IMR-90 (cell line): ENCODE measurements at regions not wholly inside any gene's neighbourhood (a gene's known extent, or its start where the extent isn't known, plus 50 kb on each side); places are given as distances from the start of the nearest gene placed in this dataset.
A peak's percentile ranks its signal among the peaks of the same experiment; 100 is the strongest.

Experiments used
- ATAC-seq: fragments of 200-7000 bp; cut with Tn5 transposase; 2 replicates; pipeline ENCODE4 v1.9.1; 2020; ENCODE audit warnings: low read depth, mild to moderate bottlenecking, moderate library complexity
- BruUV-seq: library from RNA; stranded (reverse); fragments of 400-500 nt; replicated peaks from 2 replicates; lab custom pipeline; 2021; lab: Mats Ljungman, UMichigan
- CTCF ChIA-PET: fragments of 300-600 bp; formaldehyde crosslinking; extraction: SDS; loops from one replicate; lab custom pipeline; 2021; ENCODE audit warnings: antibody characterized with exemption; lab: Yijun Ruan, JAX
- POLR2A ChIA-PET: fragments of 300-600 bp; sonication (Branson Sonifier 250); formaldehyde crosslinking; loops from one replicate; lab custom pipeline; 2022; ENCODE audit warnings: antibody characterized with exemption; ENCODE audit not compliant: unreplicated experiment; lab: Charles Lee
- DNase-seq: peaks from one replicate; pipeline ENCODE4 v3.0.0; 2013
- H2AFZ ChIP-seq: replicated peaks from 2 replicates; pipeline ENCODE3; 2013; ENCODE audit warnings: low read length, mild to moderate bottlenecking; ENCODE audit not compliant: poor library complexity
- H2AK5ac ChIP-seq: 2 replicates; pipeline ENCODE4 v1.6.1; 2013; ENCODE audit warnings: low read depth, low read length, inconsistent platforms
- H2AK9ac ChIP-seq: replicated peaks from 2 replicates; pipeline ENCODE3; 2013; ENCODE audit warnings: mild to moderate bottlenecking, low read depth, low read length, moderate library complexity; ENCODE audit not compliant: poor library complexity
- H2BK120ac ChIP-seq: 2 replicates; pipeline ENCODE4 v1.6.1; 2013; ENCODE audit warnings: low read depth, low read length, inconsistent platforms
- H2BK15ac ChIP-seq: 3 replicates; pipeline ENCODE4 v1.6.1; 2013; ENCODE audit warnings: low read depth, low read length, inconsistent platforms
- H2BK20ac ChIP-seq: 2 replicates; pipeline ENCODE4 v1.6.1; 2013; ENCODE audit warnings: low read depth, mild to moderate bottlenecking, inconsistent platforms, low read length, moderate library complexity
- H2BK5ac ChIP-seq: 2 replicates; pipeline ENCODE4 v1.6.1; 2013; ENCODE audit warnings: mild to moderate bottlenecking, low read depth, low read length, inconsistent platforms; ENCODE audit not compliant: poor library complexity, severe bottlenecking
- H3K14ac ChIP-seq: replicated peaks from 2 replicates; pipeline ENCODE4 v1.6.1; 2013; ENCODE audit warnings: low read depth, low read length, inconsistent platforms
- H3K18ac ChIP-seq: 2 replicates; pipeline ENCODE4 v1.6.1; 2013; ENCODE audit warnings: low read depth, low read length, control low read depth
- H3K23ac ChIP-seq: 2 replicates; pipeline ENCODE4 v1.6.1; 2013; ENCODE audit warnings: low read depth, low read length, inconsistent platforms
- H3K27ac ChIP-seq: 2 replicates; pipeline ENCODE4 v1.5.1; 2013; ENCODE audit warnings: mild to moderate bottlenecking, control low read depth, low read length; ENCODE audit not compliant: insufficient read depth
- H3K27me3 ChIP-seq: 2 replicates; pipeline ENCODE4 v1.6.1; 2013; ENCODE audit warnings: low read length; ENCODE audit not compliant: control insufficient read depth, insufficient read depth
- H3K36me3 ChIP-seq: 2 replicates; pipeline ENCODE4 v1.6.1; 2013; ENCODE audit warnings: low read length, mixed read lengths; ENCODE audit not compliant: control insufficient read depth, insufficient read depth
- H3K4ac ChIP-seq: 2 replicates; pipeline ENCODE4 v1.6.1; 2013; ENCODE audit warnings: low read depth, low read length, inconsistent platforms
- H3K4me1 ChIP-seq: 2 replicates; pipeline ENCODE4 v1.6.1; 2013; ENCODE audit warnings: low read length, mixed read lengths; ENCODE audit not compliant: control insufficient read depth, insufficient read depth
- H3K4me2 ChIP-seq: 2 replicates; pipeline ENCODE4 v1.6.1; 2013; ENCODE audit warnings: low read depth, mild to moderate bottlenecking, control low read depth, low read length, moderate library complexity
- H3K4me3 ChIP-seq: 2 replicates; pipeline ENCODE4 v1.5.1; 2013; ENCODE audit warnings: low read depth, mild to moderate bottlenecking, control low read depth, low read length, moderate library complexity; ENCODE audit not compliant: insufficient read depth
- H3K56ac ChIP-seq: 2 replicates; pipeline ENCODE4 v1.6.1; 2013; ENCODE audit warnings: low read length, inconsistent platforms; ENCODE audit not compliant: insufficient read depth; ENCODE audit errors: extremely low read depth
- H3K79me1 ChIP-seq, 2 experiments: 2 replicates each; pipeline ENCODE4 v1.6.1; 2013; ENCODE audit warnings: low read length in 2 of 2, inconsistent platforms in 1 of 2, low read depth in 1 of 2
- H3K9ac ChIP-seq: 2 replicates; pipeline ENCODE4 v1.6.1; 2013; ENCODE audit warnings: low read depth, low read length, control low read depth
- H3K9me1 ChIP-seq: 2 replicates; pipeline ENCODE4 v1.6.1; 2013; ENCODE audit warnings: low read length, inconsistent platforms; ENCODE audit not compliant: insufficient read depth
- H3K9me3 ChIP-seq: 2 replicates; pipeline ENCODE4 v1.6.1; 2013; ENCODE audit warnings: low read length; ENCODE audit not compliant: control insufficient read depth, insufficient read depth
- H4K20me1 ChIP-seq: 2 replicates; pipeline ENCODE4 v1.6.1; 2013; ENCODE audit warnings: low read length, inconsistent platforms; ENCODE audit not compliant: insufficient read depth
- H4K5ac ChIP-seq: 2 replicates; pipeline ENCODE4 v1.6.1; 2013; ENCODE audit warnings: mild to moderate bottlenecking, low read depth, low read length, control low read depth
- H4K8ac ChIP-seq, 2 experiments: 2 replicates each; pipeline ENCODE4 v1.6.1; 2013; ENCODE audit warnings: low read depth in 2 of 2, low read length in 2 of 2, control low read depth in 1 of 2, inconsistent platforms in 1 of 2
- H4K91ac ChIP-seq: 2 replicates; pipeline ENCODE4 v1.6.1; 2013; ENCODE audit warnings: low read depth, low read length, inconsistent platforms; ENCODE audit not compliant: insufficient read depth
- CTCF ChIP-seq: conservative IDR thresholded peaks from 2 replicates; pipeline ENCODE4 v1.5.1; 2012; ENCODE audit warnings: mild to moderate bottlenecking, low read depth, low read length, improper control_type of control experiment
- FOS ChIP-seq: fragments of 150-350 bp; IDR thresholded peaks from 2 replicates; pipeline ENCODE4 v1.6.1; 2016; ENCODE audit warnings: low read depth, low read length
- RCOR1 ChIP-seq: IDR thresholded peaks from 2 replicates; pipeline ENCODE4 v1.6.1; 2012; ENCODE audit warnings: mild to moderate bottlenecking, low read length, improper control_type of control experiment; ENCODE audit not compliant: insufficient replicate concordance
- WGBS, 2 experiments: methylation state at CpG; one replicate each; pipeline versions ENCODE4 v1.1.5 to v1.1.7; 2013; ENCODE audit warnings: missing lambda C conversion rate in 2 of 2; ENCODE audit not compliant: insufficient read length in 1 of 2; ENCODE audit errors: extremely low coverage in 2 of 2; 5-methylcytosine and 5-hydroxymethylcytosine counted together
- dilution Hi-C: fragments of 300-500 bp; cut with HindIII; formaldehyde crosslinking; loops from one replicate; pipeline ENCODE4 v1.14.3; 2018; ENCODE audit warnings: low sequenced_read_pairs; ENCODE audit not compliant: unreplicated experiment
- in situ Hi-C: fragments of 300-500 bp; cut with MboI; formaldehyde crosslinking; loops from 3 replicates; pipeline ENCODE4 v1.14.3; 2019; ENCODE audit warnings: low sequenced_read_pairs, inconsistent platforms, mixed read lengths
- intact Hi-C: fragments of 100-400 bp; cut with micrococcal nuclease; formaldehyde crosslinking; loops from 2 replicates; pipeline ENCODE4 v1.10.0; 2022

DNA sequence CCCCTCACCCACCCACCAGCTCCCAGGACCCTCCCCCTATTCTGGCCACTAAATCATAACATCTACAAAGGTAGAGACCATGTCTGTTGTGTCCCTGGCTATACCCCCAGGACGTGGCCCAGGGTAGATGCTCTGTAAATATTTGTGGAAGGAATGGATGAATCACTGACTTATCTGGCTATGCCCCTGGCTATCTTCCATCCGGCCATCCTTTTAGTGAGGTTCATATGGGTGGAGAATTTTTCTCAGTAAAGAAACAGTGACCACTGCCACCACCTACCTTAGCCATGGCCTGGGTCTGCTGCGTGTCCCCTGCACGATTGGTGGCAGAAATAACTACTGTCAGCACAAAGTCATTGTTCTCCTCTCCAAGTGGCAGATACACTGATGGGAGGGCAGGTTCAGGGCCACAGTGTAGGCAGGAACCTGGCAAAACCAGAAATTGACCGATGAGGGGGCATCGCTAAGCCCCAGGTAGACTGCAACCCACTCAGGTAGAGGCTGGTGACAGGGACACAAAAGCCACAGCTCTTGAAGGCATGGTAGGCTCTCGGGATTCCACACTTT, 63.1 kb upstream of the BCO1 start:
- Histone ChIP-seq H3K4me2 (peak overlapping the region; percentile 69), H3K4me1 (peaks cover 11% of the 10 kb centered on the region), H2BK120ac (peak overlapping the region; percentile 86), H4K8ac (peak overlapping the region in 1 of 2 experiments; percentile 93; a peak in 2 of 4 replicates), H3K4me3 (no peak overlapping the region), H2AK5ac (peak overlapping the region; percentile 97), H3K14ac (peak overlapping the region; percentile 69), H3K9ac (no peak overlapping the region), H2AK9ac (peak overlapping the region; percentile 53), H3K56ac (no peak overlapping the region), H3K9me3 (no peaks in the 10 kb centered on the region), H3K27me3 (0 out of 2 replicates have a peak, but pooled peaks cover 4% of the 10 kb centered on the region), H3K36me3 (no peaks in the 10 kb centered on the region), H4K20me1 (peaks cover 9% of the 10 kb centered on the region), H3K18ac (peak overlapping the region; percentile 84), H3K79me1 (no peaks in the 10 kb centered on the region), H4K5ac (peak overlapping the region; percentile 52), H2BK20ac (peak overlapping the region; percentile 95), H3K23ac (peak overlapping the region; percentile 47), H2BK15ac (peak overlapping the region; percentile 88; the same call in 2 of the 3 replicates), H3K4ac (peak overlapping the region; percentile 89), H2BK5ac (peak overlapping the region; percentile 86), H4K91ac (peak overlapping the region; percentile 89), H2AFZ (peak overlapping the region; percentile 72), H3K27ac (peak overlapping the region; percentile 53), H3K9me1 (peaks cover 28% of the 10 kb centered on the region)
- intact Hi-C loops, result no loop called here
- DNase-seq (peak; percentile 84), ATAC-seq (peak; percentile 90)
- in situ Hi-C loops, result no loop called here
- no peak for TF ChIP-seq CTCF
- TF ChIP-seq FOS, result peak; percentile 54; the same call in 1 of the 2 replicates
- peak; percentile 41 for TF ChIP-seq RCOR1
- dilution Hi-C loops, result no loop called here
- ChIA-PET CTCF (interaction anchor here (0.6 to 1.1 kb wide), 3 partner anchors 11 to 99 kb away, joined by 3 to 7 read pairs (median 3); partner anchors contain the start of gene C16orf46), POLR2A (no interaction called here)
- BruUV-seq, result no TSS peak
- WGBS, 2 experiments, result 75% methylated on average over 2 of the region's 7 CpGs; no CpG with 5 or more reads in 1 of the 2 experiments
